LNCaP clone FGC (cell line): ENCODE measurements at regions not wholly inside any gene's neighbourhood (a gene's known extent, or its start where the extent isn't known, plus 50 kb on each side); places are given as distances from the start of the nearest gene placed in this dataset.
"Not testable (repeated sequence)": the region's sequence is repeated elsewhere in the genome, so short reads cannot be mapped to it uniquely, and the experiment has no call there.

Experiments used
- DNase-seq: peaks from one replicate; pipeline ENCODE4 v3.0.0-alpha.2; 2011; ENCODE audit warnings: low read depth
- H3K4me3 ChIP-seq: 2 replicates; pipeline ENCODE4 v1.5.1; 2011; ENCODE audit warnings: mild to moderate bottlenecking, low read depth, low read length, control low read depth
- CTCF ChIP-seq: IDR thresholded peaks from 2 replicates; pipeline ENCODE4 v1.5.1; 2012; ENCODE audit warnings: mild to moderate bottlenecking; ENCODE audit not compliant: control insufficient read depth, insufficient read depth; ENCODE audit errors: extremely low read depth

GRCh38 chr1:66476774-66477173 lies 57.2 kb upstream of the SGIP1 start:
- H3K4me3 ChIP-seq = no peak overlapping the region
- DNase-seq = no peak
- TF ChIP-seq CTCF = no peak

DNA sequence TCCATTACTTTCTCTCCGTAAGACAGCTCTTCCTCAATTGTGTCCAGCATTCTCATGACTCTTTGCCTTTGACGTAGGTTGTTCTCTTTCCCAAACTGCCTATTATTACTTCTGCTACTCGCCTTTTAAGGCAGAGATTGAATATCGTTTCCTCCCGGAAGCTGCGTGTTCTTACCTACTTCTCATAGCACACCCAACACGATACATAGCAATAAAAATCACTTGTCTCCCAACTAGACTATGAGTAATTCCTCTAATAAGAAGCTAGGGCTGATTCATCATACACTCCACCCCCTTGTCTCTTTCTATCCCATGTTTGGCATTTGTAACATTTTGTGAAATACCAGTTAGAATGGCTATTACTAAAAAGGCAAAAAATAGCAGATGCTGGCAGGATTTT lies 55.8 kb upstream of the SGIP1 start:
- no peak for DNase-seq
- H3K4me3 ChIP-seq = no peak overlapping the region
- no peak for TF ChIP-seq CTCF

- TF ChIP-seq CTCF = no peak
- DNase-seq = no peak
- H3K4me3 ChIP-seq = no peak overlapping the region
Measured at GRCh38 chr1:66480162-66480561, 53.8 kb upstream of the SGIP1 start.

GRCh38 chr1:66481215-66481614 lies 52.7 kb upstream of the SGIP1 start:
- DNase-seq, H3K4me3 ChIP-seq: not testable (repeated sequence)
